Skeletal muscle satellite cell (primary cell): ENCODE measurements at regions not wholly inside any gene's neighbourhood (a gene's known extent, or its start where the extent isn't known, plus 50 kb on each side); places are given as distances from the start of the nearest gene placed in this dataset.
"Not testable (repeated sequence)": the region's sequence is repeated elsewhere in the genome, so short reads cannot be mapped to it uniquely, and the experiment has no call there.

Source experiments
- H3K27me3 ChIP-seq: 2 replicates; pipeline ENCODE4 v1.7.0; 2013; ENCODE audit warnings: low read length; ENCODE audit not compliant: control insufficient read depth, insufficient read depth
- H3K36me3 ChIP-seq: 2 replicates; pipeline ENCODE4 v1.7.0; 2013; ENCODE audit warnings: mild to moderate bottlenecking, control low read depth, low read length; ENCODE audit not compliant: insufficient read depth
- H3K4me1 ChIP-seq: 2 replicates; pipeline ENCODE4 v1.7.0; 2013; ENCODE audit warnings: low read length; ENCODE audit not compliant: control insufficient read depth, insufficient read depth
- H3K4me2 ChIP-seq: 2 replicates; pipeline ENCODE4 v1.7.0; 2013; ENCODE audit warnings: mild to moderate bottlenecking, low read length
- H3K4me3 ChIP-seq: 2 replicates; pipeline ENCODE4 v1.7.0; 2013; ENCODE audit warnings: low read length
- H3K9ac ChIP-seq: 2 replicates; pipeline ENCODE4 v1.7.0; 2013; ENCODE audit warnings: mild to moderate bottlenecking, low read depth, low read length, moderate library complexity
- H3K9me3 ChIP-seq: replicated peaks from 2 replicates; pipeline ENCODE4 v1.7.0; 2013; ENCODE audit warnings: mild to moderate bottlenecking, control low read depth, low read length

DNA sequence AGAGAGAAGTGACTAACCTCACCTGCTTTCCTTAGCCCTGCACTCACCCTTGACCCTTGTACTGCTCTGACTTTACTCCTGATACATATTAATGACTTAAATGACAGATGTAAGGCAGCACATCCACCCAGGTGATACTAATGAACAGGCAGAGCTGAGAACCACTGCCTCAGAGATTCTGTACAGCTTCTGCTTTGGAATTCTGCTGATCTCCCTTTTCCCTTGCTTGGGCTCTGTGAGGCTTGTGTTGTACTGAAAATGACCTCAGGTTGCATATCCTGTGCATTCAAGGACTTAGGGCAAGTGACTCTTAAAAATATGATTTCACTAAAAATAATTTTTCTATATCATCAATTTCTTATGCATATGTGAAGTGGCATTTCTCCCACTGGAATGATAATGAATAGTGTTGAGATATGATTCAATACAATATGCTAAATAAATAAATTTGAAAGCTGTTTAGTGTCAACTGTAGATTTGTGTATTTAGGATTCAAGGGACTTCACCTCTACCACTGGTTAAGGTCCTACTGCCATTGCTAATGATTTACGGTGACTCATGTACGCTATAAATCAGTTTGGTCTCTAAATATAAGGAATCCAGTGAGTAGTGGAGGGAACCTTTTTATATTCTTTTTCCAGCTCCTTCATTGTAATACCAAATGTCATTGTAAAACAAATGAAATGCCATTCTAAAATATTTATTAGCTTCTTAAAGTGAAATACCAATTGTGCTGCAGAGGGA lies 328.3 kb downstream of the SOCS6 start:
- Histone ChIP-seq H3K4me1 (no peaks in the 10 kb centered on the region), H3K27me3 (no peaks in the 10 kb centered on the region), H3K9me3 (peaks cover 3% of the 10 kb centered on the region), H3K4me2 (no peak overlapping the region), H3K9ac (no peak overlapping the region), H3K36me3 (no peaks in the 10 kb centered on the region), H3K4me3 (no peak overlapping the region)

DNA sequence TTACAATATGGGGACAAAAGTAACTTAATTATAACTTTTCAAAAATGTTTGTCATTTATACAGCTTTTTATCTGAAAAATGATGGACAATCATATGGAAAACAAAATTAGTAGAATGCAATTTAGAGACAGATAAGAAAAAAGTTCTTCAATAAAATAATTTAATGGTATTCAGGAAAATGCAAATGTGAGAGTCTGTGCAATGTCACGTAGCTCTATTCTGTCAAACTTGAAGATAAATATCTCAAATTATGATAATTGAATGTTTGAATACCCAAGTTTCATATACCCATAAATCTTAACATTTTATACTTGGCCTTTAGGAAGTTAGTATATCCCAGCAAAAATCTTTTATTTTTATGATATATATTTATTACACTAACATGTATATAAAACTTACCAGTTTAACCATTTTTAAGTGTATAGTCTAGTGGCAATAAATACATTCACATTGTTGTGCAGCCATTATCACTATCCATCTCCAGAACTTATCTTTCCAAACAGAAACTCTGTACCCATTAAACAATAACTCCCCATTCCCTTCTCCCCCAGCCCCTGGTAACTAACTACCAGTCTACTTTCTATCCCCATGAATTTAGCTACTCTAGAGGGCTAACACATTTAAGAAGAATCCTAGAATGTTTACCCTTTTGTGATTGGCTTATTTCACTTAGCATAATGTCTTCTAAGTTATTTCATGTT lies 311.5 kb downstream of the SOCS6 start:
- no peaks in the 10 kb centered on the region for H3K9me3 ChIP-seq
- no peaks in the 10 kb centered on the region for H3K36me3 ChIP-seq
- no peaks in the 10 kb centered on the region for H3K4me1 ChIP-seq
- H3K27me3 ChIP-seq, result no peaks in the 10 kb centered on the region
- no peak overlapping the region for H3K9ac ChIP-seq
- no peak overlapping the region for H3K4me3 ChIP-seq
- no peak overlapping the region for H3K4me2 ChIP-seq

DNA sequence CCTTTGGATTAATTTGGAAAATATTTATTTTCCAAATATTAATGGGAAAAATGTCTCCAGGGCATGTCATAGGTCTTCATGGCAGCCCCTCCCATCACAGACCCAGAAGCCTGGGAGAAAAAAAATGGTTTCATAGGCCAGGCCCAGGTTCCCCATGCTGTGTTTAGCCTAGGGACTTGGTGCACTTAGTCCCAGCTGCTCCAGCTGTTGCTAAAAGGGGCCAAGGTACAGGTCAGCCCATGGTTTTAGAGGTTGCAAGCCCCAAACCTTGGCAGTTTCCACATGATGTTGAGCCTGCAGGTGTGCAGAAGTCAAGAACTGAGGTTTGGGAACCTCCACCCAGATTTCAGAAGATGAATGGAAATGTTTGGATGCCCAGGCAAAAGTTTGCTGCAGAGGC lies 309.6 kb downstream of the SOCS6 start:
- Histone ChIP-seq H3K4me3 (no peak overlapping the region), H3K27me3 (no peaks in the 10 kb centered on the region), H3K4me2 (no peak overlapping the region), H3K9me3 (no peaks in the 10 kb centered on the region), H3K9ac (no peak overlapping the region), H3K4me1 (no peaks in the 10 kb centered on the region), H3K36me3 (no peaks in the 10 kb centered on the region)

DNA sequence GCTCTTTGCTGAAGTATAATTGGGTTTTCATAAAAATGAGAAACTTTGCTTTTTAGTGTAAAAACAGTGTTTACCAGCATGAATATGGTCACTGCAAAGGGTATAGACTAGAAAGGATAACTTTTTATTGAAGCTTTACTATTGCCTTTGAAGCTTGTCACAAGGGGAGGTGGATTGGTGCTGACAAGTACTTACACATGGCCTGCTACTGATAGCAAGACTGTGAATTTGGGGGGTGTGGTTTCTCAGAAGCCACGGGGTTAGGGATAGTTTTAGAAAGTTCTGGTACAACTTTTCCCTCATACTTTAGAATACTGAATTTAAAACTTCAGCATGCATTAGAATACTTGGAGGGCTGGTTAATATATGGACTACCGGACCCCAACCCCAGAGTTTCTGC lies 294.1 kb downstream of the SOCS6 start:
- H3K9me3 ChIP-seq, result no peaks in the 10 kb centered on the region
- H3K4me2 ChIP-seq, result no peak overlapping the region
- H3K27me3 ChIP-seq, result no peaks in the 10 kb centered on the region
- no peak overlapping the region for H3K9ac ChIP-seq
- H3K36me3 ChIP-seq, result no peaks in the 10 kb centered on the region
- no peak overlapping the region for H3K4me3 ChIP-seq
- H3K4me1 ChIP-seq, result no peaks in the 10 kb centered on the region

DNA sequence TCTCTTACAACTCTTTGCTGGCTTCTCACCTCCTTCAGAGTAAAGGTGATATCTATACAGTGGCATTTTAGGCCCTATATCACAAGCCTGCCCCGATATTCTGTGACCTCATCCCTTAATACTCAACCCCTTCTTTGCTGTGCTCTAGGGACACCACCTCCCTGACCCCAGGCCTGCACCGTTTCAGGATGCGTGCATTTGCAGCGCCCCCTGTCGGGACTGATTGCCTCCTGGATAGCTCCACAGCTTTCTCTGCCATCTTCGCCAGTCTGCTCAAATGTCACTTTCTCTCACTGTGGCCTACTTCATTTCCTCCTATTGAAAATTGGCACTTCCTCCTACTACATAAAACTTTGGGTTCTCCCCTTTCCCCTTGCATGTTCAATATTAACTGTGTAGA lies 289.6 kb downstream of the SOCS6 start:
- Histone ChIP-seq H3K36me3 (no peaks in the 10 kb centered on the region), H3K9ac (no peak overlapping the region), H3K27me3 (no peaks in the 10 kb centered on the region), H3K4me1 (no peaks in the 10 kb centered on the region), H3K9me3 (no peaks in the 10 kb centered on the region), H3K4me3 (no peak overlapping the region), H3K4me2 (no peak overlapping the region)

DNA sequence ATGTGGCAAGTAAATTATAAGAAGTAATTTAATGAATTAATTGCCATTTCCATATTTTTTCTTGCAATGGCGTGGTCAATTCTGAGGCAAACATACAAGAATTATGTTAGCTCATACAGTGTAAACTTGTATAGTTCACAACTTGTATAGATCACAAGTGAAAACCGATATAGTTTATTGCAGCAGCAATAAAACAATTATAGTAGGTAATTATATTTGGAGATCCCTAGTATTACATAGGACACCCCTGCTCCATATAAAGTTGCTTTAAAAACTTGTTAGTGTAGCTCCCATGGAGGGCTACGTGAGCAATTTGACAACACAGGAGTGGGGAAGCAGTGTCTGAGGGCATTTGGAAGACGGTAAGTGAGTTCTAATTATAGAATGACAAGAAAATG lies 288.2 kb downstream of the SOCS6 start:
- H3K27me3 ChIP-seq, result no peaks in the 10 kb centered on the region
- no peaks in the 10 kb centered on the region for H3K4me1 ChIP-seq
- H3K9ac ChIP-seq, result no peak overlapping the region
- no peaks in the 10 kb centered on the region for H3K36me3 ChIP-seq
- H3K4me2 ChIP-seq, result no peak overlapping the region
- H3K9me3 ChIP-seq, result no peaks in the 10 kb centered on the region
- no peak overlapping the region for H3K4me3 ChIP-seq

DNA sequence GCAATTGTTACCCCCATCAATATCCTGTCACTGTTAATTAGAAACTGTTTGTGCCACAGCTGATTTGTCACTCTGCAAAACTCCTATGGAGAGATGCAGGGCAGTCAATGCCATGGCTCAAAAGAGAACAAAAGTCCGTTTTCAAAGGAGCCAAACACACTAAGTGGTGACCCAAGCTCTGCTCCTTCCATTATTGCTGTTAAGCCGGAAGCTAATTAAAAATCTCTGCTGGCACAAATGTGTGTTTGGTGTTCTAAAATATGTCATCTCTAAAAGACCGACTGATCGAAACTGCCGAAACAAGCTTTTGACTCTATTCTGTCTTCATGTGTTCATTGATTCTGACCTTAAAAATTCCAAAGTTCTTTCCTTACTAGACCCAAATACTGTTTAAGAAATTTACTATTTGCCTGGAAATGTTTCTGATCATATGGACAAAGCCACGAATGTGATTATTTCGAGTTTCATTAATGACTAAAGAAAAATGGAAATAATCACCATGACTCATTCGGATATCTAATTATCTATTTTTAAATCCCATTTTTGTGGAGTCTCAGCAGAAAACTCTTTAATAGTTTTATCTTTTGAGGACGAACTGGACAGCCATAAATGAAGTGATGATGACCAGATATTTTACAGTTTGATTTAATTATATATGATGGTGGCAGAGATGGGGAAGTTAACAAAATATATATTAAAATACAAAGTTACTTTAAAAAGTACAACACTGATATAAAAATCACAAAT lies 287.6 kb downstream of the SOCS6 start:
- H3K4me1 ChIP-seq, result no peaks in the 10 kb centered on the region
- H3K4me3 ChIP-seq, result no peak overlapping the region
- H3K27me3 ChIP-seq, result no peaks in the 10 kb centered on the region
- no peak overlapping the region for H3K4me2 ChIP-seq
- H3K9me3 ChIP-seq, result no peaks in the 10 kb centered on the region
- no peaks in the 10 kb centered on the region for H3K36me3 ChIP-seq
- no peak overlapping the region for H3K9ac ChIP-seq

DNA sequence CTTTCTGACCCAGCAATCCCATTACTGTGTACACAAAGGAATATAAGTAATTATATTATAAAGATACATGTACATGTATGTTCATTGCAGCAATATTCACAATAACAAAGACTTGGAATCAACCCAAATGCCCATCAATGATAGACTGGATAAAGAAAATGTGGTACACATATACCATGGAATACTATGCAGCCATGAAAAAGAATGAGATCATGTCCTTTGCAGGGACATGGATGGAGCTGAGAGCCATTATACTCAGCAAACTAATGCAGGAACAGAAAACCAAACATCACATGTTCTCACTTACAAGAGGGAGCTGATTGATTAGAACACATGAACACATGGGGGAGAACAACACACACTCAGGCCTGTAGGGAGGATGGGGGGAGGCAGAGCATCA lies 286.1 kb downstream of the SOCS6 start:
- H3K4me2 ChIP-seq, H3K36me3 ChIP-seq, H3K27me3 ChIP-seq, H3K9me3 ChIP-seq, H3K4me1 ChIP-seq, H3K9ac ChIP-seq, H3K4me3 ChIP-seq: not testable (repeated sequence)

DNA sequence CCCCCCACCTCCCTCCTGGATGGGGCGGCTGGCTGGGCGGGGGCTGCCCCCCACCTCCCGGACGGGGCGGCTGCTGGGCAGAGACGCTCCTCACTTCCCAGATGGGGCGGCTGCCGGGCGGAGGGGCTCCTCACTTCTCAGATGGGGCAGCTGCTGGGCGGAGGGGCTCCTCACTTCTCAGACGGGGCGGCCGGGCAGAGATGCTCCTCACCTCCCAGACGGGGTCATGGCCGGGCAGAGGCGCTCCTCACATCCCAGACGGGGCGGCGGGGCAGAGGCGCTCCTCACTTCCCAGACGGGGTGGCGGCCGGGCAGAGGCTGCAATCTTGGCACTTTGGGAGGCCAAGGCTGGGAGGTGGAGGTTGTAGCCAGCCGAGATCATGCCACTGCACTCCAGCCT lies 280.8 kb downstream of the SOCS6 start:
- not testable (repeated sequence) for H3K4me3 ChIP-seq, H3K4me2 ChIP-seq, H3K27me3 ChIP-seq, H3K4me1 ChIP-seq, H3K9me3 ChIP-seq, H3K9ac ChIP-seq, H3K36me3 ChIP-seq

DNA sequence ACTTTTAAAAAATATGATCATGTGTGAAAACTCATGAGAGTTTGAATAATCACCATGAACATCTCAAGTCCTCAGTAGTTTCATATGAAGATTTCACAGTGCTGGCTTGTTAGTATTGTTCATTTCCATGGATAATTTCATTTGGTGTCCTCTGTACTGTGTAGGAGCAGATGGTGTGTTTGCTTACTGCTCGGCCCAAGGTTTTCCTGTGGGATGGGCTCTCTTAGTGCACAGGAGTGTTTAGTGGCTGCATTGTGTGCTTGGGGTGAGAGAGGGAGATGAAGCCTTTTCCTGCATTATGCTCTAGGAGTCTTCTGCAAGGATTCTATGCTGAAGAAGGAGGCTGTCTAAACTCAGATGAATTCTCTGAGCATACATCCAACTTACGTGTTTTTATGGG lies 270.6 kb downstream of the SOCS6 start:
- no peak overlapping the region for H3K4me2 ChIP-seq

DNA sequence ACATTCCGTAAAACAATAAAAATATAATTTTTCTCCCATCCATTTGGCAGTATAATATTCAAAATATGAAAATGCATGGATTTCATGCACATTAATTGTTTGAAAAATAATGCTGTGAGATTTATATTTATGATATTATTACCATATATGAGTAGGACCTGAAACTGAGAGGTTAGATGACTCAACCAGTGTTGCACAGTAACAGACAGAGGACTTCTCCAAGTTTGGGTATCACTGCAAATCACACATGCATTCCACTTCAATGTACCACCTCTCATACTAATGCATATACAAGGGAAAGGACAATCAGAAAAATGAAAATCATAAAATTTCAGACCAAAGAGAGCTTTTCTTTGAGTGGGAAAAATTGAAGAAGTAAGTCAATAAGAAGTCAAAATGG lies 269.5 kb downstream of the SOCS6 start:
- H3K9me3 ChIP-seq, result no peaks in the 10 kb centered on the region
- no peaks in the 10 kb centered on the region for H3K27me3 ChIP-seq
- H3K4me3 ChIP-seq, result no peak overlapping the region
- H3K36me3 ChIP-seq, result no peaks in the 10 kb centered on the region
- no peak overlapping the region for H3K9ac ChIP-seq
- H3K4me1 ChIP-seq, result no peaks in the 10 kb centered on the region
- no peak overlapping the region for H3K4me2 ChIP-seq

More for the DNA sequence above, 270.6 kb downstream of the SOCS6 start:
- Histone ChIP-seq H3K9me3 (no peaks in the 10 kb centered on the region), H3K9ac (no peak overlapping the region), H3K36me3 (no peaks in the 10 kb centered on the region), H3K4me3 (no peak overlapping the region), H3K4me1 (no peaks in the 10 kb centered on the region), H3K27me3 (no peaks in the 10 kb centered on the region)
